Spleen (tissue), 11 donors: ENCODE measurements at regions not wholly inside any gene's neighbourhood (a gene's known extent, or its start where the extent isn't known, plus 50 kb on each side); places are given as distances from the start of the nearest gene placed in this dataset.

Experiments used
- DNase-seq: peaks from one replicate; pipeline ENCODE4 v3.0.0-alpha.2; 2020
- H3K27ac ChIP-seq, 8 donors: fragments of 200-600 bp; sonication (generic) in 7 of 8; 1 replicate in 4 of 8; 2 replicates in 4 of 8; pipeline versions ENCODE4 v1.5.0 to v1.8.0; 2016 to 2021; ENCODE audit warnings: inconsistent platforms in 4 of 8, mild to moderate bottlenecking in 4 of 8, moderate library complexity in 1 of 8
- H3K27me3 ChIP-seq, 7 donors: fragments of 200-600 bp; sonication (generic) in 6 of 7; replicated peaks in 1 of 7; 1 replicate in 4 of 7; 2 replicates in 3 of 7; pipeline versions ENCODE4 v1.5.0 to v1.8.0; 2016 to 2021; ENCODE audit warnings: inconsistent platforms in 3 of 7, mild to moderate bottlenecking in 1 of 7
- H3K36me3 ChIP-seq, 6 donors: fragments of 200-600 bp; sonication (generic) in 5 of 6; 1 replicate in 4 of 6; 2 replicates in 2 of 6; pipeline versions ENCODE4 v1.5.0 to v1.8.0; 2016 to 2021; ENCODE audit warnings: inconsistent platforms in 2 of 6
- H3K4me1 ChIP-seq, 6 donors: fragments of 200-600 bp; sonication (generic) in 5 of 6; 1 replicate in 3 of 6; 2 replicates in 3 of 6; pipeline versions ENCODE4 v1.5.0 to v1.8.0; 2016 to 2021; ENCODE audit warnings: inconsistent platforms in 3 of 6
- H3K4me3 ChIP-seq, 8 donors: fragments of 200-600 bp; sonication (generic) in 7 of 8; 1 replicate in 4 of 8; 2 replicates in 4 of 8; pipeline versions ENCODE4 v1.5.0 to v1.8.0; 2016 to 2021; ENCODE audit warnings: inconsistent platforms in 4 of 8, mild to moderate bottlenecking in 4 of 8, moderate library complexity in 2 of 8
- H3K9me3 ChIP-seq, 8 donors: fragments of 200-600 bp; sonication (generic) in 7 of 8; 1 replicate in 4 of 8; 2 replicates in 4 of 8; pipeline versions ENCODE4 v1.5.0 to v1.8.0; 2016 to 2021; ENCODE audit warnings: inconsistent platforms in 4 of 8
- CTCF ChIP-seq, 11 experiments: fragments of 200-600 bp in 7 of 11; fragments of 450-650 bp in 4 of 11; sonication (generic) in 4 of 11; IDR thresholded peaks in 8 of 11; conservative IDR thresholded peaks in 3 of 11; 1 replicate in 7 of 11; 2 replicates in 4 of 11; pipeline versions ENCODE4 v1.4.0 to v1.8.0; 2016 to 2021; ENCODE audit warnings: antibody characterized with exemption in 11 of 11, inconsistent platforms in 4 of 11, mild to moderate bottlenecking in 1 of 11
- POLR2A ChIP-seq, 3 donors: fragments of 450-650 bp; IDR thresholded peaks; one replicate each; pipeline ENCODE4 v1.5.1; 2017; ENCODE audit warnings: antibody characterized with exemption in 3 of 3, mild to moderate bottlenecking in 1 of 3
- POLR2AphosphoS5 ChIP-seq, 3 donors: sonication (generic); formaldehyde crosslinking; IDR thresholded peaks; one replicate each; pipeline ENCODE4 v1.5.1; 2017; ENCODE audit warnings: antibody characterized with exemption in 3 of 3
- WGBS, 5 donors: extraction: QIAGEN DNeasy Blood & Tissue Kit in 3 of 5; methylation state at CpG; one replicate each; pipeline versions ENCODE4 v1.1.5 to v1.1.7; 2013 to 2018; 5-methylcytosine and 5-hydroxymethylcytosine counted together
- intact Hi-C: fragments of 100-400 bp; cut with DNase I; formaldehyde crosslinking; loops from one replicate; pipeline ENCODE4 v1.15.0; 2023; ENCODE audit warnings: low total_unique reads
- donor health status: healthy with polysubstance abuse.
- donor health status: DM: no; HTN: no; CAD: no; lungs with moderate emphysema.
- donor health status: DM: no; HTN: no; CAD: no.
- donor health status: Bipolar disorder and iron deficiency.
- donor health status: healthy.
- donor health status: DM: no; HTN: no; CAD: no.
- donor health status: DM: yes; HTN: yes; CAD: no.

GRCh38 chr14:101363880-101364391 is 197.4 kb upstream of the DIO3 start:
- intact Hi-C loops: loop anchor here (5.0 kb wide), 1 partner anchor 43 kb away; no protein-coding TSS in a partner anchor
- 78 to 93% (median 85%) methylated on average over 16 of the region's 16 CpGs for WGBS, 5 donors
- Histone ChIP-seq H3K9me3 (no peaks in the 10 kb centered on the region), H3K4me3 (no peak overlapping the region), H3K27ac (peak overlapping the region in 1 of 8 donors; percentile 28), H3K4me1 (peaks cover 0 to 31% (median 10%) of the 10 kb centered on the region in 6 donors), H3K27me3 (peaks cover 0 to 51% (median 0%) of the 10 kb centered on the region in 7 donors), H3K36me3 (no peaks in the 10 kb centered on the region)
- DNase-seq: peak; percentile 66
- no peak for TF ChIP-seq POLR2A (IDR thresholded peaks at IDR 0.05)
- TF ChIP-seq POLR2AphosphoS5 (IDR thresholded peaks at IDR 0.05): no peak
- no peak for TF ChIP-seq CTCF (IDR thresholded peaks at IDR 0.05 in 8 of 11, conservative IDR thresholded peaks at IDR 0.05 in 3 of 11)

- H3K27ac ChIP-seq: peak overlapping the region in 7 of 8 donors; percentile 26 to 76 (median 64)
Observed at GRCh38 chr14:101364503-101365328, 196.6 kb upstream of the DIO3 start.

GRCh38 chr14:101365329-101366158 is 195.8 kb upstream of the DIO3 start:
- H3K36me3 ChIP-seq: no peaks in the 10 kb centered on the region
- H3K4me3 ChIP-seq: no peak overlapping the region
- H3K4me1 ChIP-seq: peaks cover 0 to 16% (median 8%) of the 10 kb centered on the region in 6 donors
- WGBS, 5 donors: 71 to 85% (median 79%) methylated on average over 20 of the region's 20 CpGs
- peak overlapping the region in 7 of 8 donors; percentile 26 to 76 (median 64) for H3K27ac ChIP-seq
- H3K27me3 ChIP-seq: peaks cover 0 to 36% (median 0%) of the 10 kb centered on the region in 7 donors
- peak; percentile 63 for DNase-seq
- no peaks in the 10 kb centered on the region for H3K9me3 ChIP-seq
- intact Hi-C loops: no loop called here
- no peak for TF ChIP-seq CTCF (IDR thresholded peaks at IDR 0.05 in 8 of 11, conservative IDR thresholded peaks at IDR 0.05 in 3 of 11)
- TF ChIP-seq POLR2AphosphoS5 (IDR thresholded peaks at IDR 0.05): no peak
- no peak for TF ChIP-seq POLR2A (IDR thresholded peaks at IDR 0.05)

More at GRCh38 chr14:101364503-101365328, 196.6 kb upstream of the DIO3 start:
- Histone ChIP-seq H3K9me3 (no peaks in the 10 kb centered on the region), H3K36me3 (no peaks in the 10 kb centered on the region), H3K4me3 (no peak overlapping the region), H3K4me1 (peaks cover 0 to 24% (median 10%) of the 10 kb centered on the region in 6 donors), H3K27me3 (peaks cover 0 to 44% (median 0%) of the 10 kb centered on the region in 7 donors)
- WGBS, 5 donors: 56 to 71% (median 57%) methylated on average over 41 to 42 of the region's 42 CpGs
- TF ChIP-seq POLR2A (IDR thresholded peaks at IDR 0.05) (no peak), POLR2AphosphoS5 (IDR thresholded peaks at IDR 0.05) (peak; percentile 59 to 77 (median 60))
- intact Hi-C loops: loop anchor here (5.0 kb wide), 1 partner anchor 43 kb away; no protein-coding TSS in a partner anchor
- peak; percentile 72 for DNase-seq

- H3K27ac ChIP-seq: no peak overlapping the region
- H3K36me3 ChIP-seq: no peaks in the 10 kb centered on the region
- intact Hi-C loops: no loop called here
- no peak overlapping the region for H3K4me3 ChIP-seq
- H3K4me1 ChIP-seq: peaks cover 0 to 10% (median 4%) of the 10 kb centered on the region in 6 donors
- TF ChIP-seq POLR2AphosphoS5 (IDR thresholded peaks at IDR 0.05): no peak
- WGBS, 5 donors: 82 to 84% (median 83%) methylated on average over 20 to 23 of the region's 23 CpGs
- peaks cover 0 to 25% (median 0%) of the 10 kb centered on the region in 7 donors for H3K27me3 ChIP-seq
- no peaks in the 10 kb centered on the region for H3K9me3 ChIP-seq
- DNase-seq: peak; percentile 67
Observed at GRCh38 chr14:101367421-101368261, 193.7 kb upstream of the DIO3 start.
